ENCODE measurements at regions not wholly inside any gene's neighbourhood (a gene's known extent, or its start where the extent isn't known, plus 50 kb on each side); places are given as distances from the start of the nearest gene placed in this dataset.

- no peak for TF ChIP-seq ZBTB39 (CRISPR knock-in tag; IDR thresholded peaks at IDR 0.05)
- TF ChIP-seq ZNF101 (CRISPR knock-in tag; IDR thresholded peaks at IDR 0.05; ENCODE audit: borderline replicate concordance, low read depth), result no peak
These were observed 180.8 kb downstream of the KLHL28 start (continued) for GRCh38 chr14:44780989-44781388.

GRCh38 chr14:44778604-44779003, 183.1 kb downstream of the KLHL28 start:
- ATAC-seq (no peak), DNase-seq (ENCODE audit: low spot score) (no peak), FAIRE-seq (no peak)
- ChIA-PET CTCF (ENCODE audit: low intra/inter-chr PET ratio, low total read pairs) (no interaction called here), POLR2A (no interaction called here)
- WGBS (ENCODE audit: low lambda C conversion rate), result 0% methylated on average over 2 of the region's 2 CpGs
- in situ Hi-C loops (cut with HindIII; ENCODE audit: extremely low pct_ligation_motif_present, low pct_unique_long_range_greater_than_20kb), result no loop called here
- H3K27ac ChIP-seq (ENCODE audit: extremely low read length, insufficient read depth, low read length), result no peak overlapping the region
- no peak overlapping the region for H3K4me2 ChIP-seq (ENCODE audit: low read depth, low read length)
- no peaks in the 10 kb centered on the region for H3K9me3 ChIP-seq (ENCODE audit: low read length)
- no peaks in the 10 kb centered on the region for H3K4me1 ChIP-seq (ENCODE audit: insufficient read depth, low read length)
- H3K9ac ChIP-seq (ENCODE audit: insufficient read depth, low read depth, low read length), result no peak overlapping the region
- H3K36me3 ChIP-seq (replicated peaks in 1 of 2; ENCODE audit: control insufficient read depth in 1 of 2, insufficient read depth in 2 of 2, low read length in 2 of 2), result no peaks in the 10 kb centered on the region
- H2AFZ ChIP-seq (ENCODE audit: low read length), result no peak overlapping the region
- no peaks in the 10 kb centered on the region for H3K27me3 ChIP-seq (ENCODE audit: control insufficient read depth in 1 of 2, insufficient read depth in 2 of 2, low read length in 2 of 2)
- no TSS peak for BruUV-seq (replicated peaks)
- intact Hi-C loops (cut with micrococcal nuclease; ENCODE audit: unreplicated experiment), result no loop called here
- H3K79me2 ChIP-seq (ENCODE audit: insufficient read depth, low read length), result no peaks in the 10 kb centered on the region
- H3K4me3 ChIP-seq (replicated peaks in 1 of 3; ENCODE audit: insufficient read depth in 1 of 3, low read depth in 2 of 3, low read length in 3 of 3), result no peak overlapping the region
- H4K20me1 ChIP-seq (ENCODE audit: insufficient read depth, low read length), result no peaks in the 10 kb centered on the region
- TF ChIP-seq ZNF317 (CRISPR knock-in tag; IDR thresholded peaks at IDR 0.05) (no peak), ARHGAP35 (CRISPR knock-in tag; IDR thresholded peaks at IDR 0.05; ENCODE audit: borderline replicate concordance) (no peak), PLSCR1 (CRISPR knock-in tag; IDR thresholded peaks at IDR 0.05; ENCODE audit: borderline replicate concordance) (no peak), ZNF280B (CRISPR knock-in tag; IDR thresholded peaks at IDR 0.05; ENCODE audit: borderline replicate concordance) (no peak), MEF2D (CRISPR knock-in tag; IDR thresholded peaks at IDR 0.05) (no peak), CSRNP2 (CRISPR knock-in tag; conservative IDR thresholded peaks at IDR 0.05; ENCODE audit: low read depth) (no peak), RERE (CRISPR knock-in tag; IDR thresholded peaks at IDR 0.05; ENCODE audit: low read depth) (no peak), HDAC6 (IDR thresholded peaks at IDR 0.05; ENCODE audit: low read depth, low read length) (no peak)

Data from HepG2 (cell line).